GM23338 (cell line): ENCODE measurements at regions not wholly inside any gene's neighbourhood (a gene's known extent, or its start where the extent isn't known, plus 50 kb on each side); places are given as distances from the start of the nearest gene placed in this dataset.

Source experiments
- ATAC-seq: fragments of 200-7000 bp; cut with Tn5 transposase; 3 replicates; pipeline ENCODE4 v1.9.1; 2020
- DNase-seq: peaks from one replicate; pipeline ENCODE4 v3.0.0-alpha.2; 2015; ENCODE audit warnings: low spot score
- H2AFZ ChIP-seq: fragments of 200-600 bp; sonication (generic); 2 replicates; pipeline ENCODE4 v1.8.0; 2016; ENCODE audit warnings: antibody characterized with exemption, mild to moderate bottlenecking, moderate library complexity
- H3F3A ChIP-seq: fragments of 200-600 bp; sonication (generic); replicated peaks from 2 replicates; pipeline ENCODE4 v1.8.0; 2017; ENCODE audit warnings: antibody characterized with exemption, mixed run types, low read depth
- H3K27ac ChIP-seq: fragments of 200-600 bp; sonication (generic); 2 replicates; pipeline ENCODE4 v1.6.1; 2016; ENCODE audit warnings: low read depth
- H3K27me3 ChIP-seq: fragments of 200-600 bp; sonication (generic); 2 replicates; pipeline ENCODE4 v1.8.0; 2016; ENCODE audit warnings: mild to moderate bottlenecking, mixed run types, moderate library complexity; ENCODE audit not compliant: insufficient read depth
- H3K36me3 ChIP-seq: fragments of 200-600 bp; sonication (generic); 2 replicates; pipeline ENCODE4 v1.8.0; 2016; ENCODE audit warnings: mild to moderate bottlenecking; ENCODE audit not compliant: insufficient read depth
- H3K4me1 ChIP-seq: fragments of 200-600 bp; sonication (generic); 2 replicates; pipeline ENCODE4 v1.8.0; 2016; ENCODE audit warnings: mild to moderate bottlenecking, moderate library complexity; ENCODE audit not compliant: insufficient read depth
- H3K4me2 ChIP-seq: fragments of 200-600 bp; sonication (generic); 2 replicates; pipeline ENCODE4 v1.7.1; 2017; ENCODE audit warnings: mixed run types
- H3K4me3 ChIP-seq: fragments of 200-600 bp; sonication (generic); 2 replicates; pipeline ENCODE4 v1.6.1; 2016; ENCODE audit warnings: mixed run types
- H3K79me2 ChIP-seq: fragments of 200-600 bp; sonication (generic); replicated peaks from 2 replicates; pipeline ENCODE4 v1.8.0; 2017; ENCODE audit warnings: mild to moderate bottlenecking; ENCODE audit not compliant: insufficient read depth
- H3K9me2 ChIP-seq: fragments of 200-600 bp; sonication (generic); 2 replicates; pipeline ENCODE4 v1.8.0; 2017; ENCODE audit not compliant: insufficient read depth
- H4K20me1 ChIP-seq: fragments of 200-600 bp; sonication (generic); replicated peaks from 2 replicates; pipeline ENCODE4 v1.8.0; 2017; ENCODE audit warnings: mild to moderate bottlenecking; ENCODE audit not compliant: insufficient read depth
- H3K27ac Mint-ChIP-seq: 2 replicates; pipeline ENCODE4 v1.8.0; 2020; ENCODE audit warnings: inconsistent platforms, mild to moderate bottlenecking, moderate library complexity, mixed read lengths
- H3K27me3 Mint-ChIP-seq: 3 replicates; pipeline ENCODE4 v1.8.0; 2022; ENCODE audit warnings: low read depth, mild to moderate bottlenecking, moderate library complexity, mixed read lengths, inconsistent platforms; ENCODE audit not compliant: insufficient read depth, poor library complexity
- H3K36me3 Mint-ChIP-seq: 3 replicates; pipeline ENCODE4 v1.8.0; 2021; ENCODE audit warnings: low read depth, mild to moderate bottlenecking, inconsistent platforms, moderate library complexity, mixed read lengths
- H3K4me1 Mint-ChIP-seq: 3 replicates; pipeline ENCODE4 v1.8.0; 2020; ENCODE audit warnings: mild to moderate bottlenecking, inconsistent platforms, mixed read lengths
- H3K4me3 Mint-ChIP-seq: 3 replicates; pipeline ENCODE4 v1.8.0; 2021; ENCODE audit warnings: moderate library complexity, mild to moderate bottlenecking, inconsistent platforms, mixed read lengths
- H3K9me3 Mint-ChIP-seq: 3 replicates; pipeline ENCODE4 v1.8.0; 2020; ENCODE audit warnings: moderate library complexity, mild to moderate bottlenecking, inconsistent platforms, mixed read lengths
- CTCF ChIP-seq, 2 experiments: fragments of 200-600 bp in 1 of 2; sonication (generic) in 1 of 2; conservative IDR thresholded peaks; 2 replicates each; pipeline versions ENCODE4 v1.5.1 to v1.6.1; 2016 to 2017; ENCODE audit warnings: antibody characterized with exemption in 2 of 2, low read depth in 2 of 2, mild to moderate bottlenecking in 2 of 2, moderate library complexity in 1 of 2
- JUNB ChIP-seq: IDR thresholded peaks from one replicate; pipeline ENCODE4 v1.6.1; 2016; ENCODE audit warnings: antibody characterized with exemption; ENCODE audit not compliant: unreplicated experiment
- NANOG ChIP-seq: IDR thresholded peaks from 2 replicates; pipeline ENCODE4 v1.6.1; 2016; ENCODE audit warnings: antibody characterized with exemption, borderline replicate concordance
- ZNF114 ChIP-seq: fragments of 250-450 bp; sonication (Bioruptor Pico); IDR thresholded peaks from 2 replicates; pipeline ENCODE4 v1.5.0; 2020; ENCODE audit warnings: mild to moderate bottlenecking, moderate library complexity
- ZNF462 ChIP-seq: fragments of 250-450 bp; sonication (Bioruptor Pico); IDR thresholded peaks from 2 replicates; pipeline ENCODE4 v1.5.0; 2020; ENCODE audit warnings: mild to moderate bottlenecking, moderate library complexity

GRCh38 chr12:85653731-85654455 lies 182.3 kb downstream of the RASSF9 start:
- Histone ChIP-seq H3K9me2 (peaks cover 10% of the 10 kb centered on the region), H3K4me2 (no peak overlapping the region), H3K4me3 (no peak overlapping the region), H3K4me1 (peaks cover 9% of the 10 kb centered on the region), H3K79me2 (no peaks in the 10 kb centered on the region), H3K27me3 (no peaks in the 10 kb centered on the region), H3F3A (no peaks in the 10 kb centered on the region), H3K36me3 (0 out of 2 replicates have a peak, but pooled peaks cover 6% of the 10 kb centered on the region), H2AFZ (no peak overlapping the region), H4K20me1 (no peaks in the 10 kb centered on the region), H3K27ac (no peak overlapping the region)
- Mint-ChIP-seq H3K4me1 (peaks cover 10% of the 10 kb centered on the region), H3K4me3 (no peak overlapping the region), H3K36me3 (peaks cover 11% of the 10 kb centered on the region), H3K27ac (no peak overlapping the region), H3K9me3 (peaks cover 11% of the 10 kb centered on the region), H3K27me3 (no peaks in the 10 kb centered on the region)
- TF ChIP-seq JUNB: no peak
- no peak for TF ChIP-seq NANOG
- no peak for TF ChIP-seq ZNF114 (CRISPR knock-in tag)
- no peak for TF ChIP-seq ZNF462 (CRISPR knock-in tag)
- no peak for TF ChIP-seq CTCF (conservative IDR thresholded peaks at IDR 0.05; ENCODE audit: low read depth in 2 of 2)
- ATAC-seq (no peak), DNase-seq (no peak)
